HG03095 (cell line): ENCODE measurements at regions not wholly inside any gene's neighbourhood (a gene's known extent, or its start where the extent isn't known, plus 50 kb on each side); places are given as distances from the start of the nearest gene placed in this dataset.
"Not testable (repeated sequence)": the region's sequence is repeated elsewhere in the genome, so short reads cannot be mapped to it uniquely, and the experiment has no call there.

ENCODE experiments used
- ATAC-seq: cut with Tn5 transposase; IDR thresholded peaks from one replicate; pipeline ENCODE4 v1.9.1; 2021; ENCODE audit warnings: moderate library complexity; ENCODE audit not compliant: unreplicated experiment

DNA sequence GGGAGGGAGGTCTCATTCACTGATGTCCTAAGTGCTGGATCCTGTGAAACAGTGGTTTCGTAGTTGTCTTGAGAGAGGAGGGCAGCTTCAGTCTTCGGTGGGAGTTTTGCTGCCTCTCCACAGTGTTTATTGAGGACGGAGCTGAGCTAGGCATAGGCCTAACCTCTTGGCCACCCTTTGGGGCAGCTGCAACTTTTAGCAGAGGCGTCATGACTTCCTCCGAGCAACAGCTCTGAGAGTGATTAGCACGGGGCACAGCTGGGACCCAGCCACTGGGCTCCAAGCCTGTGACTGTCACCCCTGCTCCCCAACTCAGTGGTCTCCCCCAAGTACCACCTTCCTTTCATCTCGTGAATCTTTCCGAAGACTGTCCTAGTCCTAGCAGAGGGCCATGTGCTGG lies 139.9 kb upstream of the NCOR2 start:
- no peak for ATAC-seq

DNA sequence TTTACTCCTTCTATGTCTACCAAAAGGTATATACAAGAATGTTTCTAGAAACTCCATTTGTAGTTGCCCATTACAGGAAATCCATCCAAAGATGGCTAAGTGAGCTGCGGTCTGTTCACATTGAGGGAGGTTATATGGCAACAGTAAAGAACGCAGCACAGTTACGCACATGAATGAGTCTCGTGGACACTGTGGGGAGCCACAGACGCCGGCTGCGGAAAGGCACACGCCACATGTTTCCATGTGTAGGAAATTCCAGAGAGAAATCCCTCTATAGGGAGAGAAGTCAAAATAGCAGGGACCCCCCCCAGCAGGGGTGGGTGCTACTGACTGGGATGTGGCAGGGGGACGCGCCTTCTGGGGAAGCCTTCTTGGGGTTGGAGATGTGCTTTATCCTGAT lies 139.0 kb upstream of the NCOR2 start:
- ATAC-seq: no peak

DNA sequence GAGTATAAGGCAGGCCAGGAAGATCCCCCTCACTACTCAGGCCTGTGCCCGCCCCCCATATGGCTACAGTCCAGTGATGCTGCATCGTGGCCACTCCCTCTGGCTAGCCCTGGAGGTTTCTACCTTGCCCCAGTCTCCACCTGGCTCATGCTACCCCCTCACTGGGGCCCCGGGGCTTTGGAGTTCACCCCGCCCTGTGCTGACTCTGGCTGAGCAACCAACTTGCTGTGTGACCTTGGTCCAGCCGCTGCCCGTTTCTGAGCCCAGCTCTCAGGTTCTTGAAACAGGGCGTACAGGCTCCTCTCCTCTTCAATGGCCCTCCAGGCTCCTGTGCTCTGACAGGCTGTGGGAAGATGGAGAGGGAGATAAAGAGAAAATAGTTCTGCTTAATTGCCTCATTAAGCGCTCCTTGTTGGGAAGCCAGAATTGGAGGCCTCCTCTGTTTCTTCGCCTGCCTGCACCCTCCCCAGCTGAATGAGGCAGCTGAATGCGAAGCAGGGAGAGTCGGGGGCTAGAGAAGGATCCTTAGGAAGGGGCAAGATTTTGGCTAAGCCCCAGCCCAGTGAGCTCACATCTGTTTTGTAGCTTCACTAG lies 138.2 kb upstream of the NCOR2 start:
- no peak for ATAC-seq

DNA sequence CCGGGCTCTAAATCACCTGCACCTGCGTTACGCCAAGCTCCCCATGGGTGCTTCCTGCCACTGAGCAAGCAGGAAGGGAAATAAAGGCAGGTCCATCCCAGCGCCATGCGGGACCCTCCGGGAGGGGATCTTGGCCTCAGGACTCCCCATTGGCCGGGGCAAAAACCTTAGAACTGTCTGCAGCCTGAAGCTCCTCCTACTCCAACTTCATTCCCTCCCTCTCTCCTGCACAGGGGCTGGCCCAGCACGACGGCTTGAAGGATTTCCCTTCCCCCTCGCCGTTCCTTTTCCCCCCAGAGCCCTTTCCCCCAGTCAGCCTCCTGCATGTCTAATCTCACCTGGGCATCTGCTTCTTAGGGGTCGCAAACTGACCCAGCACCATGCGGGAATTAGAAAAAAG lies 137.2 kb upstream of the NCOR2 start:
- ATAC-seq: no peak

DNA sequence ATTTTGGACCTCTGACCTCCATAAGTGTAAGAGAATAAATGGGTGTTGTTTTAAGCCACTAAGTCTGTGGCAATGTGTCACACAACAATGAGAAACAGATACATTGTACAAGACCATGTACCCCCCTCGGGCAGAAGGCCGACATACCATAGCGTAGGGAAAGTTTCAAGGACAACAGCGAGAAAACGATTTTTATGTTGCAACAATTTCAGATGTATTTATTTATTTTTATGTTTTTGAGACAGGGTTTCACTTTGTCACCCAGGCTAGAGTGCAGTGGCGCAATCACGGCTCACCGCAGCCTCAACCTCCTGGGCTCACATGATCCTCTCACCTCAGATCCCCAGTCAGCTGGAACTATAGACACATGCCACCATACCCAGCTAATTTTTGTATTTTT lies 136.4 kb upstream of the NCOR2 start:
- no peak for ATAC-seq

DNA sequence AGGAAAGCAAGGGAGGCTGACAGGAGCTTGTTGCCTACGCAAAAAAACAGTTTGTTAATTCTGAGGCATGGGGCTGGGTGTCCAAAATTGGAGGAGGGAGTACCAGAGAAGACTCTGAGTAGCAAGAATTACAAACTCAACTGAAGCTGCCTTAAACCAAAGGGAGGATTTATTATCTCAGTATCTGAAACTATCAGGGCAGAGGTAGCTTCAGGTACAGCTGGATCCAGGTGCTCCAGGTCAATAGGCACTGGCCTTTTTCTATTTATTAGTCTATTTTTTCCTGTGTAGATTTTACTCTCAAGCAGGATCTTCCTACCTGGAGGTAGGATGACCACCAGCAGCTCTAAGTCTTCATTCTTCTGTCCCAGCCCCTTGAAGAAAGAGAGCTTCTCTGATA lies 135.3 kb upstream of the NCOR2 start:
- ATAC-seq: no peak

DNA sequence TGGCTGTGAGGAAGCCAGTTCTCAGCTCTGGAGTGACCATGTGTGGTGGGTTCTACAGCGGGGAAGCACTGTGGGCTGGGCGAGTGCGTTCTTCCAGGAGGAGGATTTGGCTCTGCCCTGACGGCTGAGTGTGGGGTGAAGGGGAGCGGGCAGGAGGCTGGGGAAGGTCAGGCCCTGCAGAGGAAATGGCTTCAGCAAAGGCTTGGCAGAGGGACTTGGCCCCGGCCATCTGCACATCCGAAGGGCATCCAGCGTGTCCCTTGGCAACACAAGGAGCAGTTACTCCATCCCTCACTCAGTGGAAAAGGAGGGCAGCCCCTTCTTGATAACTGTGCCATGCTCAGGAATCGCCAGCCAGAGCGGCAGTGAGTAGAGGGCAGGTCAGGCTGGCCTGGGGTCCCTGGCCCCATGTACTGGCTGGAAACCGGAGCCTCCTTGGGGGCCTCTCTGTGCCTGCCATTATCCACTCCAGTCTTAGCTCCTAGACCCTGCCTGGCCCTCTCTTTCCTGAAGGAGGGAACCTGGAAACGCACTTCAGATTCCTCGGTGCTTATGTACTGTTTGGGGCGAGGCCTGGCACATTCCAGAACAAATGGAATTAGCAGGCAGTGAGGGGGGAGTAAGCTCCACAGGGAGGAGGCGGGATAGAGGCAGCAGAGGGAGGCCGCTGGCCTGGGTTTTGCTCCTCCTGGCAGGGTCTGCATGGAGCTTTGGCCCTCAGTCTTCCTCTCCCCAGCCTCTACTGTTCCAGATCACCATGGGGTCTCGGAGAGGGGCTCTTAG lies 133.6 kb upstream of the NCOR2 start:
- no peak for ATAC-seq

DNA sequence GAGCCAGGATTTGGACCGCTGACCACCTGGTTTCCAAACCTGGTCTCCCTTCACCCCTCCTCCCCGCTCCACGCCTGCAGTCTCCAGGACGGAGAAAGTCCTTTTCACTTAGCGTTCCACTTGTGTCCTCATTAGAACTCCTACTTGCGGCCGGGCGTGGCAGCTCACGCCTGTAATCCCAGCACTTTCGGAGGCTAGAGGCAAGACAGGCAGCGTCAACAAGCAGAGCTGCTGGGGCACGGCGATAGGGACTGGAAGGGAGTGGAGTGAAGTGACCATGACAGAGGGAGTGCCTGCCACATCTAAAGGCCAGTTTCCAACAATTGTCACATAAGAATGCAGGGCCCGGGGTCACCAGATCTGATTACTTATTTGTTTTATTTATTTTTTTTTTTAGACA lies 132.5 kb upstream of the NCOR2 start:
- ATAC-seq: no peak

DNA sequence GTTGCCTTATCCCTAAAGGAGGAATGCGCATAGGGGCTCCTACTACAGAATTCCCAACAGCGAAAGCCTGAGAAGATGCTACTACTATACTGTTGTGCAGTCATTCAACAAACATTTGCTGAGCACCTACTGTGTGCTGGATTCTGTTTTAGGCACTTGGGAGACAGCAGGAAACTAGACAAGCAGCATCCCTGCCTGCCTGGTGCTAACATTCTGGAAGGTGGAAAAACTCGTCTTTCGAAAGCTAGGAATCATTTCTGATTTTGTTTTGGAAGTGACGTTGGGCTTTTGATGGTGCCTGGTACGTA lies 131.5 kb upstream of the NCOR2 start:
- no peak for ATAC-seq

DNA sequence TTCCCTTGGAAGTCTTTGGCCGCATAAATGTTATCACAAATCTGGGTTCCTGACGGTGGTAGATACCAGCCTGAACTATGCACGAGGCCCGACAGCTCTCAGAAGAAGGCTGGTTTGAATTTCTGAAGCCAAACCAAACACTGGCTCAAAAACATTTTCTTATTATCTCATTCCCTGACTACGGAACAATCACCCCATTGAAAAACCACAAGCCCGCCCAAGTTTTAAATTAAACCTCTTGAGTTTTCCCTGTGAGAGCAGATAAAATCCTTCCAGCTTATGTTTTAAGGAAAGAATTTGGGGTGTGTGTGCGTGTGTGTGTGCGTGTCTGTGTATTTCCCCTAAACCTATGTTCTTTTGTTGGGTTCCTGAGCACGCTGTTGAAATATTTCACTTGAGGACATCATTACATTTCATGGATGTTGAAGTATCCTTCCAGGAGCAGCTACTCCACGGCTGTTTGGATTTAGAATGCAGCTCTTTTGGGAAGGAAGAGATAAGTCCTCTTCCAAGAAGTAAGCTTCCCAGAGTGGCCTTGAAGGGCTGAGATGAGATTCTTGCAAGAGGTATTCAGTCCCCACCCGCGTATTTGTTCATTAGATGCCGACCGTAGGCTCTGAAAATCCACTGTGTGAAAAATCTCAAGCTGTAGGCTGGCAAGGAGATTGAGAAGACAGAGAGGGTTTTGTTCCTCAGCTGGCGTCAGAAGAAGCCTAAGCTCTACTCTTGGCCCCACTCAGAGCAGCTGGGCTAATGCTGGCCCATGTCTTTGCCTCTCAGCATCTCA lies 131.0 kb upstream of the NCOR2 start:
- ATAC-seq: no peak

DNA sequence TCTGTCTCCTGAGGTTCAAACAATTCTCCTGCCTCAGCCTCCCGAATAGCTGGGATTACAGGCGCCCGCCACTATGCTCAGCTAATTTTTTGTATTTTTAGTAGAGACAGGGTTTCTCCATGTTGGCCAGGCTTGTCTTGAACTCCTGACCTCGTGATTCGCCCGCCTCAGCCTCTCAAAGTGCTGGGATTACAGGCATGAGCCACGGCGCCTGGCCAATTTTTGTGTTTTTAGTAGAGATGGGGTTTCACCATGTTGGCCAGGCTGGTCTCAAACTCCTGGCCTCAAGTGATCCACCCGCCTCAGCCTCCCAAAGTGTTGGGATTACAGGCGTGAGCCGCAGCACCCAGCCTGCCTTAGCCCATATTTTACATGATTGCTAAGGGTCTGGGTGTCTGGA lies 130.3 kb upstream of the NCOR2 start:
- not testable (repeated sequence) for ATAC-seq

DNA sequence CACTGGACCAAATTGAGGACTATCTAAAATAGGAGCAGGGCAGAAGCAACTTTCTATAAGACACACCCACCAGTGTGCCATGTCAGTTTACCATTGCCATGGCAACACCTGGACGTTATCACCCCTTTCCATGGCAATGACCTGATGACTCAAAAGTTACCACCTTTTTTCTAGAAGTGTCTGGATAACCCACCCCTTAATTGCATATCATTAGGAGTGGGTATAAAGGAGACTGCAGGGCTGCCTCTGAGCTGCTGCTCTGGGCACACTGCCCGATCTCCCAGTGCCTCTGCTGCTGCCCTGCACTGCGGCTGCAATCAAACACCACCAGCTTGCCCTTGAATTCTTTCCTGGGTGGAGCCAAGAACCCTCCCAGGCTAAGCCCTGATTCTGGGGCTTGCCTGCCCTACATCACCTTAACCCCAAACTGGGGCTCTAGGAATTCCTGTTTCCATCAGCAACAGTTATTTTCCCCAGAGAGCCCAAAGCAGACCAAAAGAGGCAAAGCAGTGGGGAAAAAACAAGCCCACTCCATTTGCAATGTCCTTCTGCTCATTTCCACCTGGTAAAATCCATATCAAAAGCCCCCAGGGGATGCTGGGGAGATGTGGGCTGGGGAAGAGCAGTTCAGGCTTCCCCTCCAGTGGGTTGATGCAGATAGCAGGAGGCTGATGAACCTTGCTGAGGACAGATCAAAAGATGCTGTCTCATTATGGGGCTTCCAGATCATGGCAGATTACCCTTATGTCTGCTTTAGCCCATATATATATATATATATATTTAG lies 129.5 kb upstream of the NCOR2 start:
- no peak for ATAC-seq

DNA sequence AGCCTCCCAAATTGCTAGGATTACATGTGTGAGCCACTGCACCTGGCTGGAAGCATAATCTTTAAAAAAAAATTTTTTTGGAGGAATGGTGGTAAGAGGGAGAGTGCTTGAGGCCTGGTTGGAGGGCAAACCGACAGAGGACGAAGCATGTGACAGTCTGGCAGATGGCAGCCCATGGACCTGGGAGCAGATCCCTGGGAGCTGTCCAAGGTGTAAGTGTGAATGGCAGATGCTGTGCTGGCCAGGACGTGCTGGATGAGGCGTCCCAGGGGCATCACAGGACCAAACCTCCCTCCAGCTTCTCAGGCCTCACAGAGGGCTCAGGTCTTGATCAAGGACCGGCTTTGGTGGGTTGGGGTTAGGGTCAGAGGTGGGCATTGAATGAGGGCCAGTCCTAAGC lies 128.4 kb upstream of the NCOR2 start:
- no peak for ATAC-seq

DNA sequence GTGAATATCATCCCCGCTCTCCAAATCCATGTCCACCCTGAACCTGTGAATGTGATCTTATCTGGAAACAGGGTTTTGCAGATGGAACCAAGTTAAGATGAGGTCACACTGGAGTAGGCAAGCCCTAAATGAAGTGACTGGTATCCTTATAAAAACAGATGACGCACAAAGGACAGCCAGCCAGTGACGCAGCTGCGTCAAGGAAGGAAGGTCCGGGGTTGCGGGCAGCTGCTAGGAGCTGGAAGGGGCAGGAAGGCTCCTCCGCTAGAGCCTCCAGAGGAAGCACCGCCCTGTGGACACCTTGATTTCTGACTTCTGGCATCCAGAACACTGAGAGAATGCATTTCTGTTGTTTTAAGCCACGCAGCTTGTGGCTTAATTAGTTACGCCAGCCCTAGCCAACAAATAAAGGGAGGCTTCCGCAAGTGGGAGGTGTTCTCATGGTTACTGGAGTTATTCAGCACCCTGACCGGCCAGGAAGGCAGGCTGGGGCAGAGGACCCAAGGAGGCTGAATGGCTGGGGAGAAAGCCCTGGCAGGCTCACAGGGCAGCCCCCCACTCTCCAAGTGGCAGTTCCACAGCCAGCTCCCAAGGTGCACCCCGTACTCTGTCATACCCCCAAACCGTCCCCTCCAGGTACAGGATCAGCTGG lies 127.6 kb upstream of the NCOR2 start:
- ATAC-seq: no peak

DNA sequence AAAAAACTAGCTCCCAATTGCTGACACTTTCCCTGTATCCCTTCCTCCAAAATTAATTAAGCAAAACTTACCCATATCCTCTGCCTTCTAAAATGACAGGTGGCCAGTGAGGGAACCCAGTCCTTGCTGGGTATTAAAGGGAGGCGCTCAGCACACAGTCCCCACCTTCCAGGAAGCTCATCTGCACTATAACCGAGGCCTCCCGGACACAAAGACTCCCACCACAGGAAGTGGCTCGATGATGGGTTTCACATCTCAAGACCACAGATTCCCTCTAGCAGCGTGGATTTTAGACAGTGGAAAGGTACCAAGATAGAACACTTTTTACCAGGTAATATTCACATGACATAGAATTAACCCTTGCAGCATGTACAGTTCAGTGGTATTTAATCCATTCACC lies 126.8 kb upstream of the NCOR2 start:
- ATAC-seq: no peak

DNA sequence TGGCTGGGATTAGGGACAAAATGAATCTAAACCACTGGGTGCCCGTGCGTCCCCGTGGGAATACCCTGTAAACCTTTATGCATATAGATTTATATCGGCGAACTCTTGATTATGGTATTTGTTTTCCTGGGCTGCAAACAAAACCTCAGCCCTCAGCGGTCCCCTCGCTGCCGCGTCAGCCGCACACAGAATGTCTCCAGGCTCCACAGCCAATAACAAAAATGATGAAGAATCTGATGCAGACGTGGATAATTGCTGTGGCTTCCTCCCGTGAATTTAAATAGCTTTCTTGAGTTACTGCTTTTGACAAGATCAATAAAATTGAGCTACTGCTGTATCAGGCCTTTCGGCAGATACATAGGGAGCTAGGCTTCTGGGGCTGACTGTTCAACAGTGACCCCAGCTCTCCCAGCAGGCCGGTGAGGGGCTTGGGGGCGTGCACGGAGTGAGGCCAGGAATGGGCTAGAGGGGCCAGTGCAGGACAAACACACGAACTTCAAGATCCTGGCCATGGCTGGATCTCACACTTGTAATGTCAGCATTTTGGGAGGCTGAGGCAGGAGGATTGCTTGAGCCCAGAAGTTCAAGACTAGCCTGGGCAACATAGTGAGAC lies 125.8 kb upstream of the NCOR2 start:
- ATAC-seq: no peak

DNA sequence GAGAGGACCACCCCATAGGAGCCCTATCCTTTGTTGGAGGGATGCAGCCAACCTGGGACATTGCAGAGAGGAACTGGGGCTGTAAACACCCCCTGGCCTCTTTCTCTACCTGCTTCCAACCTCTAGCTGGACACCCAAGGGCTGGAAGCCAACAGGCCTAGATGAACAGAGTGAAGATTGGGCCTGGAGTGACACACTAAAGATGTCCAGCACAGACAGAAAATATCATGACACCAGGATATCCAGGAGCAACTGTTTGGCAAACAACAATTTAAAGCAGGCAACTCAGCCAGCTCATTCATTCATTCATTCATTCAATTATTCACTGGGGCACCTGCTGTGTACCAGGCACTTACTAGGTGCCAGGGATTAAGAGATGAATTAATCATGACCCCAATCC lies 125.0 kb upstream of the NCOR2 start:
- ATAC-seq: no peak

DNA sequence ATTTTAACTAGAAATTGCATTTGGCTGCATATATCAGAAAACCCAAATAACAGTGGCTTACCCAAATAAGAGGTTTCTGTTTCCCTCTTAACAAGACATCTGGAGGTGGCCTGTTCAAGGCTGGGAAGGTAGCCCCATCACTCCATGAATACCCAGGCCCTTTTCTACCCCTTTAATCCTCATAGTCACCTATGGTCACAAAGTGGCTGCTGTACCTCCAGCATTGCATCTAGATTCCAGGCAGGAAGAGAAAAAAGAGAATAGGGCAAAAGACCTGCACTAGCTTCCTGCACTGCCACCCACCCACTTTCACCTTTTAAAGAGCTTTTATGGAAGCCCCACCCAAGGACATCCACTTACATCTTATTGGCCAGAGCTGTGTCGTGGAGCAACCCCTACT lies 124.0 kb upstream of the NCOR2 start:
- no peak for ATAC-seq

DNA sequence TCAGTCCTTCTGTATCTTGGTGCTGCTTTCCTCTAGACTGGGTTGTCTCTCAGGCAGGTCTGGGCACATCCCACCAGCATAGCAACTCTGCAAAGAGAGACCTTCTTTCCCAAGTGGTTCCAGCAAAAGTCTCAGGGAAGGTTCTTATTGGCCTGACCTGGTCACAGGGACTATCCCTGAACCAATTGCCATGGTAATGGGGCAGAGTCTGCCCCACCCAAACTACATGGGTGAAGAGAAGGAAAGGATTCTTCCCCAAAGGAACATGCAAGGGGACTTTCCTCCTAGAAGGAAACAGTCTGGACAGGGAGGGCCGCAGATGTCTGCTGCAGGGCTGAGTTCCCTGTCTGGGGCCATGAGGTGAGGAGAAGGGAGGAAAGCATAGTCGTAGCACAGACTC lies 122.2 kb upstream of the NCOR2 start:
- no peak for ATAC-seq

DNA sequence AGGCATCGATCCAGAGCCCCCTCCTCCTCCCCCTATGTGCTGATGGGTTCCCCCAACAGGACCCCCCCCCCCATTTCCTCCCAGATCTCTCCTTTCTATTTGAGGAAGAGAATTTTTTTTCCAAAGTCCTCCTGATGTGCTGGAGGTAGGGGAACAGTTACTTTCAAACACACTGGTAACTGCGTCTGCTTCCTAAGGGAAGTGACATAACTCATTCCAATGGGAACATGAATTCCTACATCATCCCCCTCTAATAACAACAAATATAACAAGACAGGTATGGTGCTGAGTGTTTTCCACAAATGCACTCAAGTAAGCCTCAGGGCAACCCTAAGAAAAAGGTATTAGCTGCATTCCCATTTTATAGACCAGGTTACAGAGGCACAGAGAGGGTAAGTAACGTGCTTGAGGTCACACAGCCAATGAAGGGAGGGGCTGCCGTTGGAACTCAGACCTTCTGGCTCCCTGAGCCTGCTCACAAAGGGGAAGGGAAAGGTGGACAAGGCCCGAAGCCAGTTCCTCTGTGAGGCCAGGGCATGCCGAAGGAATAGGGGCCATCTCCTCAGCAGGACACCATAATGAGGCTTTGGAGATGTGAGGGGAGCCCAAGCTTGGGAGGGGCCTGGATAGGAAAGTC lies 121.1 kb upstream of the NCOR2 start:
- ATAC-seq: no peak
